Epithelial cell of prostate (primary cell): ENCODE measurements at regions not wholly inside any gene's neighbourhood (a gene's known extent, or its start where the extent isn't known, plus 50 kb on each side); places are given as distances from the start of the nearest gene placed in this dataset.
A peak's percentile ranks its signal among the peaks of the same experiment; 100 is the strongest.
"Not testable (repeated sequence)": the region's sequence is repeated elsewhere in the genome, so short reads cannot be mapped to it uniquely, and the experiment has no call there.

ENCODE experiments used
- DNase-seq: peaks from one replicate; pipeline ENCODE4 v3.0.0-alpha.2; 2011; ENCODE audit warnings: low read depth, low spot score
- H3K27ac ChIP-seq: fragments of 450-650 bp; 2 replicates; pipeline ENCODE4 v1.5.1; 2017; ENCODE audit warnings: mild to moderate bottlenecking

DNA sequence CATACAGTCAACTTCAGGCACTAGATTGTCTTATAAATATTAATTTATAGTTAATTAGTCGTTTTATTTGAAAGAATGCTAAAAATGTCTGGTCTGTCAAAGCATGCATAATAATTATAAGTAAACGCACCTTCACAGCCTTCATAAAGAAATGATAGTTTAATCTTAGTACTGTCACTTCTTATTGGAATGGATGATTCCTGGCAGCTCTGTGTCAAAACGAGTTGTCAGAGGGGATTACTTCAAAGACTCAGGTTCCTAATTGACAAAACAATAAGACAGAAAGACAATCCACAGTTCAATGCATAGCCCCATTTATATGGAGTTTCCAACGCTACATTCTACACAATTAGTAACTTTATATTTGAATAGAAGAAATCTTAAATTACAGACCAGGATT, 461.3 kb upstream of the TECRL start:
- no peak overlapping the region for H3K27ac ChIP-seq
- no peak for DNase-seq

DNA sequence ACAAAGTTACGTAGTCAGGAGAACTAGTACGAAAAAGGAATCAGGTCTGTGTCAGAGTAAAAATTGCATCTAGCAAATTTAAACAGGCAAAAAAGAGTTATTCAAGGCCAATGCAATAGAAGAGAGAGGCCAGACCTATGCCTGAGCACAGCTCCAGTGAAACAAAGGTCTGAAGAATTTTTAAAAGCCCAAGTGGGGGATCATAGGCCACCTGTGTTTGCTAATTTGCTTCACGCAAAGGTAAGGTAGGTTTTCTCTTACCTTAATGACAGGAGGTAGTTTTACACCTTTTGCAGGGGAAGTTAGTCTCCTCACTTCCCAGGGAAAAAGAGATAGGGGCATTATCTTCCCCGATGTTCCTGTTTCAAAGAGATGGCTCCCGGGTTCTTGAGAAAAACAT, 448.6 kb upstream of the TECRL start:
- DNase-seq = no peak
- no peak overlapping the region for H3K27ac ChIP-seq

- no peak for DNase-seq
- no peak overlapping the region for H3K27ac ChIP-seq
Measured at GRCh38 chr4:64857198-64857597, 447.9 kb upstream of the TECRL start.

- no peak for DNase-seq
- no peak overlapping the region for H3K27ac ChIP-seq
Measured at GRCh38 chr4:64846417-64846816, 437.2 kb upstream of the TECRL start.

DNA sequence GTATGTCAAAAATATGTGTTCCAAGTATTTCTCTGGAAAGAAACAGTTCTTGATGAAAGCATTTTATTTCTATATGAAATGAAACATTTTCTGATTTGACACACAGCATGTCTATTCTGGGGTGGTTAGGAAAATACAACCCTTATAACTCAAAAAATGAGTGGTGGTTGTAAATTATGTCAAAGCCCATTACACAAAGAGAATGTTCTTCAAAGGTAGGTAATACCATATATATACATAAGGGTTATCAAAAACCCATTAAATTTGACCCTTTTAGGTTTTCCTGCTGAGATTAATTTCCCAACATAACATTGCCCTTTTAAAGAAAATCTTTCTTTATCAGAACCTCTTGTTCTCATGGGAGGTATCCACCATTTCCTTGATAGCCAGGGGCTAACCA, 420.5 kb upstream of the TECRL start:
- no peak overlapping the region for H3K27ac ChIP-seq
- DNase-seq = no peak

GRCh38 chr4:64824591-64824990, 415.3 kb upstream of the TECRL start:
- no peak for DNase-seq

DNA sequence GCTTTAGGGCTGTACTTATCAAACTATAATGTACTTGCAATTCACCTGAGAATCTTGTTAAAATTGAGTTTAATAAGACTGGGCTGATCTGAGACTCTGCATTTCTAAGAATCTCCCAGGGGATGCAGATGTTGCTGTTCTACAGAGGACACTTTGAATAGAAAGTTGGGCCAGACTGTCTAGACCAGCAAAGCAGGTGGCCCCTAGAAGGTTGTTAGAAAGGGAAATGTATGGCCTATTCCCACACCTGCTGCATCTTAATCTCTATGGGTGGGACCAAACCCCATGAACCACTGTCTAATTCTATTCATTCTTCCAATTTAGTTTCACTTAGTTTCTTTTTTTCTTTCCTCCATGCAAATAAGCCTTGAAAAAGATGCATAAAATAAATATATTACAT, 413.2 kb upstream of the TECRL start:
- DNase-seq = no peak
- no peak overlapping the region for H3K27ac ChIP-seq

More at GRCh38 chr4:64824591-64824990, 415.3 kb upstream of the TECRL start:
- H3K27ac ChIP-seq = no peak overlapping the region

DNA sequence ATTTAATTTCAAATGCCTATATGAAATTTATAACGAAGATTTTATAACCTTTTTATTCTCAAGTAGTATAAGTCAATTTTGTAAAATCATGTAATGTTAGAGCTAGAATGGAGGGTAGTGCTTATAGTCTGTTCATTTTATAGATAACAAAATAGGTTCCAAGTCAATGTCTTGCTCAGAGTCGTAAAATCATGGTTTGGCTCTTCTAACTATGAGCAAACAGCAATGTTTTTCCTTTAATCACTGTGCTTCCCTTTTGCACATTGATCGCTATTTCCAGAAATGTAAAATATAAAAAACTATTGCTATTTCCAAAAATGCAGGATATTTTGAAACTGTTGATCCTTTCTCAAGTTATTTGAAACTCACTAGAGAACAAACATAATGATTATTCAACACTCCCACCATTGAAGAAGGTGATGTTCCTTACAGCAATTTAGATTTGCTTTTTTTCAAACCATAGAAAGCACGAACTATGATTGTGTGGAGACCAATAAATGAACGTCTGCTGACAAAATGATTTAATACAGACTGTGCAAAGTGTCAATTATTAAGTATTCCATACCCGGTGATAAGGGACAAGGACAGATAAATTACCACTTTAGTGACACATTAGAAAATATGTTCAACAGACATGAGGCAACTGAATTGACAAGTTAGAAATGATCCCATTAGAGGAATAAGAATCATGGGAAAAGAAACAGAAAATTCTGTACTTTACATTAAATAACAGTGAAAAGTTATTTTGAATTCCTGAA, 412.1 kb upstream of the TECRL start:
- DNase-seq = no peak
- H3K27ac ChIP-seq = no peak overlapping the region

DNA sequence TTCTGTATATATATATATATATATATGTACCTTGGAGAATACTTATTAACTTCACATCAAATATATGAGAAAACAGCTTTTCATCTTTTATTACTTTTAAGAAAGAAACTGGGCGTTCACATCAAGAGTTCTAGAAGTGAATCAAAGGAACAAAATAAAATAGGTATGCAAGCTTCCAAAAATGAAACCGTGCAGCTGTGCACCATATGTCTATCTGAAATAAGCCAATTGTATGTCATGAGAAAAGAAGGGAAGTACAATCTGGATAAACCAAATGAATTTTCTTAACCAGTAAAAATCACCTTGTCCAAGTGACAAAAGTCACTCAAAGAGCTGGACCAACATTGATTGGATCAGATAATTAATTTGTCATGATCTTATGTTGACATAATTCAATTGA, 405.4 kb upstream of the TECRL start:
- no peak for DNase-seq
- no peak overlapping the region for H3K27ac ChIP-seq

DNA sequence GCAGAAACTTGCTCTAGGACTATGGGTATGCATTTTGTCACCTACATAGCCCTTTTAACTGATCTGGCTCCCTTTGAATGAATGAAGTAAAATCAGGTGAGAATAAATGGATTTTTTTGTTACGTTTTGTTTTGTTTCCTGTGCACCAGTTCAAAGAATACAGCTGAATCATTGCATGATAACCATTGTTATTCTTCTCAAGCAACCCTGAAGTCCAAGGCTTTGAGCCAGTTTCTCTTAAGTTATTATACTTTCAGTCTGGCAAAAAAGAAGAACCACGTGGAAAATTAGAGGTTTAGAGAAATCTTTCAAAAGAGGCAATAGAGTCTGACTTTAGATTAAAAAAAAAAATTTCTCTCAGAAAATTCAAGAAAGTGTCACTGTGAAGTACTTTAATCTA, 398.6 kb upstream of the TECRL start:
- no peak for DNase-seq
- H3K27ac ChIP-seq = no peak overlapping the region

GRCh38 chr4:64799751-64800150, 390.5 kb upstream of the TECRL start:
- DNase-seq = no peak
- no peak overlapping the region for H3K27ac ChIP-seq

GRCh38 chr4:64798828-64799227, 389.6 kb upstream of the TECRL start:
- not testable (repeated sequence) for H3K27ac ChIP-seq, DNase-seq

DNA sequence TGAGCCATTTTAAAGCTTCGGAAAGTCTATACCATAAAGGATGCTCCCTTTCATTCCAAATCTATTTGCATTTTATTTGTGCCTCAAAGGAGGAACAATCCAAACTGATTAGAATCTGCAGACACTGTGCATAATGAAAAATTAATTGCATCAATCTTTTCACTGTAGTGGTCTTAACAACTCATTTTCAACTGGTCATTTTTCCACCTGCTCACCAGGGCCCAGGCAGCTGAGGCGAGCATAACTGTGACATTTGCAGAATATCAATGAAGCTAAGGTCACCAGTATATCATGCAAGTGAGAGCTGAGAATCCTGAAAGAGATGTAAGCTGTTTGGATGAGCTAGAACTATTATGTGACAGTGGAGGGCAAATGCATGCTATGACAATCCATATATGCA, 387.3 kb upstream of the TECRL start:
- no peak for DNase-seq
- no peak overlapping the region for H3K27ac ChIP-seq

- peak; percentile 3 for DNase-seq
- H3K27ac ChIP-seq = peak overlapping the region; percentile 37
Measured at GRCh38 chr4:64784125-64784524, 374.9 kb upstream of the TECRL start.

DNA sequence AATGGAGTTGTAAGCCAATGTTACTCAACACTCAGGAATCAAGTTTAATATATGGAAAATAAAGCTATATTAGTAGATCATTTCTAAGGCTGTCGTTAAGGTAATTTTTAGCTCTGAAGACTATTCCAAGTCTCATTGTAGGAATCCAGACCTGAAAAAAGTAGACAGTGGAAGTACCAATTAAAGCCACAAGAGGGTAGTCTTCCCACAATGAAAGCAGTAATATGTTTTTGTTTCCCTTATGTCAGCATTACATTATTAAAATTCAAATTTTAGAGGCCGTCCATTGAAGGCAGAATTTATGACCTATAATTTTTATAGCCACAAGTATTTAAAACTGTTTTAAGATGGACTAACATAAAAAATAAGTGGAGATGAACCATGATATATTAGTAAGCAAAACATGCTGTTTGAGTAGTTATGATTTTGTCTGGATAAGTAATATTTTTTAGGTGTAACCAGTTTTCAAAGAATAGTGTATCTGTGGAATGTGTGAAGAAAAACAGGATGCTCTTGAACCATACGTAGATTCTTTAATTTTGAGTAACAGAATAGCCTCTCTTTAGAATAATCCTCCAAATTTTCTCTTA, 372.6 kb upstream of the TECRL start:
- DNase-seq = no peak
- H3K27ac ChIP-seq = no peak overlapping the region

GRCh38 chr4:64780664-64781063, 371.4 kb upstream of the TECRL start:
- DNase-seq = no peak
- H3K27ac ChIP-seq = no peak overlapping the region

DNA sequence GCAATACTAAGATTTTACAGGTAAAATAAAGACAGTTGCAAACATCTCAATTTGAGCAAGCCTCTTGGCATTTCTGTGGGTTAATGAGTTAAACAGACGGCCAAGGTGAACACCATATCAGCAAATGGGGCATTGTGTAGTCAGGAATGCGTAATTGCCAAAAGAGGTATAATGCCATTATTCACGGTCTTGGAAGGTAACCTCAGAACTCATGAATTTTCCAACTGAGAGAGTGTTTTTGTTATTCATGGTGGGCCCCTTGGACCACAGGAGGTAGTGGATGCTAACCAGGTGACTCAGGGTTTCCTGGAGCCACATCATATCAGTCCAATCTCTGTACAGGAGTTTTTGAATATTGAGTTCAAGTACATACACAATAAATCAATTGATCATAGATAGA, 368.0 kb upstream of the TECRL start:
- no peak for DNase-seq
- H3K27ac ChIP-seq = no peak overlapping the region

DNA sequence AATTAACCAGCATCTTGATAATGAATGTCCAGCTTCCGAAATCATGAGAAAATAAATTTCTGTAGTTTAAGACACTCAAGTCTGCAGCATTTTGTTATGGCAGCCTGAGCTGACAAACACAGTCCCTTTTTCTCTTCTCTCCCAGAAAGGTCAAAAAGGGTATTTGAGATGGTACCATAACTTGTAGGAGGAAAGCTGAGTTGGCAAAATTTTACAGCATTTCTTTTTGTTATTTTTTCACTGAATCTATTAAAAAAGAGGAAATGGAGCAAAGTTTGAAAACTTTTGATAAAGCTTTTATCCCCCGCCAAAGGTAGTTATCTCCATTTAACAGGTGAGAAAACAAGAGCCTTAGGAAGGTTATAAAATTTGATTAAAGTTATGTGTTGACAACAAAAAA, 367.6 kb upstream of the TECRL start:
- H3K27ac ChIP-seq = no peak overlapping the region
- no peak for DNase-seq

GRCh38 chr4:64774626-64775025, 365.4 kb upstream of the TECRL start:
- no peak for DNase-seq
- H3K27ac ChIP-seq = no peak overlapping the region

DNA sequence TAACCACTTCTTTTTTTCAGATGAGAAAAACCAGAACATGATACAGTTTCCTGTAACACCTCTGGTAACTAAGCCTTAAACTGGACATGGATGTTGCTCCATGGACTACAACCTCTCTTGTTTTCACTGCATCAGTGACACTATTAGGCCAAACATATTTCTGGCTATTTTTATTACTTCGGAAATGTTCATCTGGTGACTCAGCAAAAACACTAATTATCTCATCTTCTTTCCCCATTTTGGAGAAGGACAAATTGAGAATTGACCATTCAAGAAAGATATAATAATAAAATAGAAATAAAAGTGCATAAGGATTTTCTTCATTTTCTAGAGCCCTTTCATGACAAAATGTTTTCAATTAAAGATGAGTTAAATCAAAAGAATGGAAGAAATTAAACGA, 361.9 kb upstream of the TECRL start:
- DNase-seq = no peak
- no peak overlapping the region for H3K27ac ChIP-seq

GRCh38 chr4:64767547-64767946, 358.3 kb upstream of the TECRL start:
- DNase-seq = no peak
- H3K27ac ChIP-seq = no peak overlapping the region

DNA sequence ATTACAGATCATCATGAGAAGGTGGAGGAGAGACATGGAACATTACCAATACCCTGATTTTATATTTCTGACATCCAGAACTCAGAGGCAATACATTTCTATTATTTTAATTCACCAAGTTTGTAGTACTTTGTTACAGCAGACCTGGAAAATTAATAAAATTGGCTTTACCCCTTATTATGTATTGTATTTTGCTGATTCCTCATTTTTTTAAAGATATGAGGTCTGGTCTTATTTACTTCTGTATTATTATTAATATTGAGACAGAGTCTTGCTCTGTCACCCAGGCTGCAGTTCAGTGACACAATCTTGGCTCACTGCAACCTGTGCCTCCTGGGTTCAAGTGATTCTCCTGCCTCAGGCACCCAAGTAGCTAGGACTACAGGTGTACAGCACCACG, 357.3 kb upstream of the TECRL start:
- no peak for DNase-seq
- H3K27ac ChIP-seq = no peak overlapping the region
